CMK (cell line): ENCODE measurements at regions not wholly inside any gene's neighbourhood (a gene's known extent, or its start where the extent isn't known, plus 50 kb on each side); places are given as distances from the start of the nearest gene placed in this dataset.
"Not testable (repeated sequence)": the region's sequence is repeated elsewhere in the genome, so short reads cannot be mapped to it uniquely, and the experiment has no call there.

Experiments used
- DNase-seq: peaks from one replicate; pipeline ENCODE4 v3.0.0-alpha.2; 2010; ENCODE audit warnings: low read depth

GRCh38 chr16:16448423-16448822 lies 69.5 kb downstream of the NPIPA7 start:
- not testable (repeated sequence) for DNase-seq

- DNase-seq = not testable (repeated sequence)
Measured at GRCh38 chr16:16449712-16450237, 70.8 kb downstream of the NPIPA7 start.

GRCh38 chr16:16451721-16452410 lies 72.9 kb downstream of the NPIPA7 start:
- DNase-seq = not testable (repeated sequence)

GRCh38 chr16:16458579-16458978 lies 79.6 kb downstream of the NPIPA7 start:
- DNase-seq = not testable (repeated sequence)

GRCh38 chr16:16463792-16464191 lies 84.9 kb downstream of the NPIPA7 start:
- DNase-seq = not testable (repeated sequence)

- not testable (repeated sequence) for DNase-seq
Measured at GRCh38 chr16:16488919-16489318, 110.0 kb downstream of the NPIPA7 start.

GRCh38 chr16:16489466-16489865 lies 110.5 kb downstream of the NPIPA7 start:
- not testable (repeated sequence) for DNase-seq

GRCh38 chr16:16494114-16494513 lies 115.2 kb downstream of the NPIPA7 start:
- not testable (repeated sequence) for DNase-seq

- not testable (repeated sequence) for DNase-seq
Measured at GRCh38 chr16:16494998-16495397, 116.1 kb downstream of the NPIPA7 start.

- not testable (repeated sequence) for DNase-seq
Measured at GRCh38 chr16:16499875-16500274, 120.9 kb downstream of the NPIPA7 start.

GRCh38 chr16:16507041-16507440 lies 128.1 kb downstream of the NPIPA7 start:
- not testable (repeated sequence) for DNase-seq

- DNase-seq = not testable (repeated sequence)
Measured at GRCh38 chr16:16508344-16508743, 129.4 kb downstream of the NPIPA7 start.

- not testable (repeated sequence) for DNase-seq
Measured at GRCh38 chr16:16519395-16519794, 140.5 kb downstream of the NPIPA7 start.

- DNase-seq = not testable (repeated sequence)
Measured at GRCh38 chr16:16521239-16522002, 142.5 kb downstream of the NPIPA7 start.

- not testable (repeated sequence) for DNase-seq
Measured at GRCh38 chr16:16526998-16527397, 148.1 kb downstream of the NPIPA7 start.

- not testable (repeated sequence) for DNase-seq
Measured at GRCh38 chr16:16530744-16531143, 151.8 kb downstream of the NPIPA7 start.

- not testable (repeated sequence) for DNase-seq
Measured at GRCh38 chr16:16535565-16535964, 156.6 kb downstream of the NPIPA7 start.

GRCh38 chr16:16536151-16536550 lies 157.2 kb downstream of the NPIPA7 start:
- not testable (repeated sequence) for DNase-seq

GRCh38 chr16:16549710-16550109 lies 170.8 kb downstream of the NPIPA7 start:
- not testable (repeated sequence) for DNase-seq

GRCh38 chr16:16550824-16551223 lies 171.9 kb downstream of the NPIPA7 start:
- not testable (repeated sequence) for DNase-seq

GRCh38 chr16:16552819-16553340 lies 173.9 kb downstream of the NPIPA7 start:
- DNase-seq = not testable (repeated sequence)

- DNase-seq = not testable (repeated sequence)
Measured at GRCh38 chr16:16559179-16559740, 180.3 kb downstream of the NPIPA7 start.
